ENCODE measurements at regions not wholly inside any gene's neighbourhood (a gene's known extent, or its start where the extent isn't known, plus 50 kb on each side); places are given as distances from the start of the nearest gene placed in this dataset.
"Not testable (repeated sequence)": the region's sequence is repeated elsewhere in the genome, so short reads cannot be mapped to it uniquely, and the experiment has no call there.

DNA sequence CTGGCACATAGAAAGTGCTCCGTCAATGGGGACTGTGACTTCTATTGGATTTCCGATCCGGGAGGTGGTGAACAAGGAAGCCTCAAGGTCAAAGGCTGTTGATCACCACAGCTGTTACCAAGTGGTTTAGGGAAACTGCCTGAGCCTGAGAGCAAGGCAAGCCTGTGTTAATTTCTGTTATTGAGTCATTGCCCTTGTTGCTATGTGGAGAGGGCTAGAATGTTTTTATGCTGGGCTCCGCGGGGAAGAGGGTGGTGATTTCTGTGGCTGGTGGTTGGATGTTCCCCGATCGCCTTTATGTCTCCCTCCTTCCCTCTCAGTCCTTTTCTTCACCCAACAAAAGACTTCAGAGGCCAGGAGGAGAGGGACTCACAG, 108.5 kb upstream of the ALX4 start:
- H3K36me3 ChIP-seq (ENCODE audit: insufficient read depth, low read length): no peaks in the 10 kb centered on the region
- H3K27ac ChIP-seq (ENCODE audit: low read depth, low read length): no peak overlapping the region
- H3K27me3 ChIP-seq (ENCODE audit: insufficient read depth, low read length): no peaks in the 10 kb centered on the region
- H3K4me3 ChIP-seq (ENCODE audit: low read length): no peak overlapping the region
- no peaks in the 10 kb centered on the region for H3K9me3 ChIP-seq (ENCODE audit: insufficient read depth, low read depth, low read length)
- 94% methylated on average over 3 of the region's 7 CpGs for WGBS
- no peak overlapping the region for H3K9ac ChIP-seq (ENCODE audit: low read depth, low read length)
- no peaks in the 10 kb centered on the region for H3K4me1 ChIP-seq (ENCODE audit: insufficient read depth, low read length)

DNA sequence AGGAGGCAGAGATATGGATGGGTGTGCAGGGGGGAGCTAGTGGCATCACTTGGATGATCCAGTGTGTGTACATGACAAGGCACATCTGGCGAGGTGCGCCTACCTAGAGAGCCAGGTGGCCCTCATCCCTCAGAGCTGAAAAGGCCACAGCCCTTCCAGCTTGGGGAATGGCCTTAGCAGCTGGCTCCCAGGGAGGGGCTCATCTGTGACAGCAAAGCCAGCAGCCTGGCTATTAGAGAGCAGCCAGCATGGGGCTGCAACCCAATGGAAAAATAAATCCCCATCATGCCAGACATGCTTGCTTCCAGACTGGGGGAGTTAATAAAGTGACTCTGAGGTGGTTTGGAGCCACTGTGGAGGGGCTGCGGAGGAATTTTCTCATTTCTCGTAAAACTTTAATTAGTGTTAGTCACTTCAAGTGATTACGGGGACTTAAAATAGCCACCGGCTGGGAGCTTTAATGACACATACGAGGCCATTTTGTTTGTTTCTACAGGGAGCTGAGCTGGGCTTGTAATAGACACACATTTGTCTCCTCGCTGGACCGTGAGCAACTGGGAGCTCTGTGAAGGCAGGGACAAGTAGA, 111.2 kb upstream of the ALX4 start:
- Histone ChIP-seq H3K9me3 (ENCODE audit: insufficient read depth, low read depth, low read length) (no peaks in the 10 kb centered on the region), H3K4me1 (ENCODE audit: insufficient read depth, low read length) (no peaks in the 10 kb centered on the region), H3K36me3 (ENCODE audit: insufficient read depth, low read length) (no peaks in the 10 kb centered on the region), H3K9ac (ENCODE audit: low read depth, low read length) (no peak overlapping the region), H3K27ac (ENCODE audit: low read depth, low read length) (no peak overlapping the region), H3K4me3 (ENCODE audit: low read length) (no peak overlapping the region), H3K27me3 (ENCODE audit: insufficient read depth, low read length) (no peaks in the 10 kb centered on the region)
- WGBS: 89% methylated on average over 9 of the region's 9 CpGs

DNA sequence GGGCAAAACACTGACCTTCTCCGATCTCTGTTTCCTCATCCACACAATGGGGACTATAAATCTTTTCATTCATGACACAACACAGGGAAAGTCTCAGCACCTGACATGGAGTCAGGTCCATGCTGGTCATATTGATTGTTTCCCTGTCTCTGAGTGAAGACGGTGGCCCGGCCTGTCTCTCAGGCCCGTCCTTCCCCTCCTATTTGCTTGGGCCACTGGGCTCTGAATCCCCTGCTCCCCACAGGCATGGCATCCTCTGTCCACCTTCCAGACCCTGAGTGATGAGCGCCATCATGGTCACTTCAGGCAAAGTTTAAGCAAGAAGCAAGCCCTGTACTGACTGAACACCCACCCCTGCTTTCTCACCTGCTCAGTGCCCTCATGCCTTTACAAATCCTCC, 113.3 kb upstream of the ALX4 start:
- Histone ChIP-seq H3K27ac (ENCODE audit: low read depth, low read length) (no peak overlapping the region), H3K9me3 (ENCODE audit: insufficient read depth, low read depth, low read length) (no peaks in the 10 kb centered on the region), H3K4me3 (ENCODE audit: low read length) (no peak overlapping the region), H3K36me3 (ENCODE audit: insufficient read depth, low read length) (no peaks in the 10 kb centered on the region), H3K9ac (ENCODE audit: low read depth, low read length) (no peak overlapping the region), H3K27me3 (ENCODE audit: insufficient read depth, low read length) (no peaks in the 10 kb centered on the region; the same call in 1 of the 2 replicates), H3K4me1 (ENCODE audit: insufficient read depth, low read length) (no peaks in the 10 kb centered on the region)
- 88% methylated on average over 5 of the region's 5 CpGs for WGBS

DNA sequence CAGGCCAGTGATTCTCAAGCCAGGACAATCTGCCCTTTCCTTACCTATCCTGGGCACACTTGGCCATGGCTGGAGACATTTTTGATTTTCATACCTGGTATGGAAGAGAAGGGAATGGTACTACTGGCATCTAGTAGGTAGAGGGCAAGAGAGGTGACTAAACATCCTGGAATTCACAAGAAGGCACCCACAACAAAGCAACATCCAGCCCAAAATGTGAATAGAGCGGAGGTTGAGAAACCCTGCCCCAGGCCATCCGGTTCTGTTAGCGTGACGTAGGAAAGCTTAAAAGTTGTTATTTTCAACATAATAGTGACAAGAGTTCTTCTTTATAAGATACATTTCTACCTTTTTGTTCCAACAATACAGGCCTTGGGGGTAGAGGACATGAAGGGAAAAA, 114.9 kb upstream of the ALX4 start:
- Histone ChIP-seq H3K9ac (ENCODE audit: low read depth, low read length) (no peak overlapping the region), H3K36me3 (ENCODE audit: insufficient read depth, low read length) (no peaks in the 10 kb centered on the region), H3K4me3 (ENCODE audit: low read length) (no peak overlapping the region), H3K27me3 (ENCODE audit: insufficient read depth, low read length) (no peaks in the 10 kb centered on the region; the same call in 1 of the 2 replicates), H3K4me1 (ENCODE audit: insufficient read depth, low read length) (no peaks in the 10 kb centered on the region), H3K9me3 (ENCODE audit: insufficient read depth, low read depth, low read length) (no peaks in the 10 kb centered on the region), H3K27ac (ENCODE audit: low read depth, low read length) (no peak overlapping the region)
- 87% methylated on average over 3 of the region's 4 CpGs for WGBS

DNA sequence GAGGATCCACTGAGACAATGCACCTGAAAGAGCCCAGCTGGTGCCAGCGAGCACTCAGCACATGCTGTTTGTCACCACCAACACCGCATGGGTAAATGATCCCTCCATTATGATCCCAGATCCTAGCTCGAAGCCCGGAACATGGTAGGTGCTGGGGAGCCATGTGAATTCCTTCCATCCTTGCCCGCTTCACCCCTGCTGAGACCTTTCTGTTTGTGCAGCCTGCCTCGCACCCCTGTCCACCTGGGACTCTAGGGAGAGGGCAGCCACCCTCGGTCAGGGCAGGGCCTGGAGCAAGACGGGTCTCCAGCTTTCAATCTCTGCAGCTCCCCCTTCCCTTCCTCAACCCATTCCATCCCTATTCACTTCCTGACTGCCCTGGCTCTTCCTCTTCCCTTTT, 116.2 kb upstream of the ALX4 start:
- H3K4me3 ChIP-seq (ENCODE audit: low read length): no peak overlapping the region
- H3K27ac ChIP-seq (ENCODE audit: low read depth, low read length): no peak overlapping the region
- 82% methylated on average over 8 of the region's 8 CpGs for WGBS
- H3K9ac ChIP-seq (ENCODE audit: low read depth, low read length): no peak overlapping the region
- no peaks in the 10 kb centered on the region for H3K36me3 ChIP-seq (ENCODE audit: insufficient read depth, low read length)
- H3K4me1 ChIP-seq (ENCODE audit: insufficient read depth, low read length): no peaks in the 10 kb centered on the region
- no peaks in the 10 kb centered on the region; the same call in 1 of the 2 replicates for H3K27me3 ChIP-seq (ENCODE audit: insufficient read depth, low read length)
- no peaks in the 10 kb centered on the region for H3K9me3 ChIP-seq (ENCODE audit: insufficient read depth, low read depth, low read length)

DNA sequence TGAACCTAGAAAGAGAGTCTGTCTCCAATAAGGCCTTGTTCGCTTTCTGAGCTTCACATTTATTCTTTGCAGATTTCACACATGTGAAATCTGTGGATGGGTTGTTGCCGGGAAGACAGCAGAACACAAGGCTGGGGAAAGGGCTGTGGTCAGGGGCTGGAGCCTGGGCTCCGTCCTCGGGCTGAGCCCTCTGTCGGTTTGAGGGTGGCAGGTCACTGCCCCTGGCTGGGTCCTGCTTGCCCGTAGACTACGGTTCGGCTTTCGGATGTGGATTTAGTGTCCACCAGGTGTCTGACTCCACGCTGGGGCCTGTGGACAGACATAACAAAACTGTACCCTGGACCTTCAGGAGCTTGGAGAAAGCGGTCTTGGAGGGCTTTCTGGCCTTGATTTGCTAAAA, 117.0 kb upstream of the ALX4 start:
- Histone ChIP-seq H3K27me3 (ENCODE audit: insufficient read depth, low read length) (no peaks in the 10 kb centered on the region; the same call in 1 of the 2 replicates), H3K27ac (ENCODE audit: low read depth, low read length) (no peak overlapping the region), H3K36me3 (ENCODE audit: insufficient read depth, low read length) (no peaks in the 10 kb centered on the region), H3K9ac (ENCODE audit: low read depth, low read length) (no peak overlapping the region), H3K4me3 (ENCODE audit: low read length) (no peak overlapping the region), H3K4me1 (ENCODE audit: insufficient read depth, low read length) (no peaks in the 10 kb centered on the region), H3K9me3 (ENCODE audit: insufficient read depth, low read depth, low read length) (no peaks in the 10 kb centered on the region)
- 96% methylated on average over 11 of the region's 11 CpGs for WGBS

DNA sequence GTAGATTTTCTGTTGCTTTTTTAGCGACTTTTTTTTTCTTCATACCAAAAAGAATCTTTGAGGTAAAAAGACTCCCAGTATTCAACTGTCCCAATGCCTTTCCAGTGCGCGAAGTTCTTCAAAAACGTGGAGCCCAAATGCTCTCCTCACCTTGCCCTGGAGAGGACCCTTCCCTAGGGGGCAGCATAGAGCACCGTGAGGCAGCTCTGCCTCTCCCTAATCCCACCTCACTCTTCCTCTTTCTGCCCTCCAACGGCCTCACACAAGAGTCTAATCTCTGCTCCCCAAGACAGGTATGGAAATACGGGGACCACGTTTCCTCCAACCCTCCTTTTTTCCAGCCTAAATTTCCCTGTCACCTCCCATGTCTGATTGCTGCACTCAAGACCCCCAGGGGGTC, 117.5 kb upstream of the ALX4 start:
- no peak overlapping the region for H3K9ac ChIP-seq (ENCODE audit: low read depth, low read length)

DNA sequence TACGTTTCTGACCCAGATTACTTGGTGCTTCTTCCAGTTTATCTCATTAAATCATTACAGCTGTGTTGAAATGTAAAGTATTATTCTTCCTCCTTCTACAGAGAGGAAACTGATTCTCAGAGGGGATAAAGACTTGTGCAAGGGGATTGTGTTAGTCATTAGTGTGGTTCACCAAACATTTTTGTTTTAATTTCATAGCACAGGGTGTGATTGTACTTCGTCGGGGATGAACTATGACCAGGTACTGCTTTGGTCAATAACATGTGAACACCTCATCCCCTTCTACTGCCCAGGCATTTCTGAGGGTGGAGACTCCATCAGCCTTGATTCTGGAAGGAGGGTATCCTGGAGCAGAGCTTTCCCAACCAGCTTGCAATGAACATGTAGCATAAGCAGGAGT, 120.2 kb upstream of the ALX4 start:
- H3K4me3 ChIP-seq (ENCODE audit: low read length): no peak overlapping the region
- no peaks in the 10 kb centered on the region for H3K9me3 ChIP-seq (ENCODE audit: insufficient read depth, low read depth, low read length)
- 63% methylated on average over 3 of the region's 3 CpGs for WGBS
- no peak overlapping the region for H3K27ac ChIP-seq (ENCODE audit: low read depth, low read length)
- H3K27me3 ChIP-seq (ENCODE audit: insufficient read depth, low read length): no peaks in the 10 kb centered on the region; the same call in 1 of the 2 replicates
- no peaks in the 10 kb centered on the region for H3K4me1 ChIP-seq (ENCODE audit: insufficient read depth, low read length)
- no peaks in the 10 kb centered on the region for H3K36me3 ChIP-seq (ENCODE audit: insufficient read depth, low read length)
- H3K9ac ChIP-seq (ENCODE audit: low read depth, low read length): no peak overlapping the region

More for the DNA sequence above, 117.5 kb upstream of the ALX4 start:
- Histone ChIP-seq H3K4me3 (ENCODE audit: low read length) (no peak overlapping the region), H3K27me3 (ENCODE audit: insufficient read depth, low read length) (no peaks in the 10 kb centered on the region; the same call in 1 of the 2 replicates), H3K36me3 (ENCODE audit: insufficient read depth, low read length) (no peaks in the 10 kb centered on the region), H3K4me1 (ENCODE audit: insufficient read depth, low read length) (no peaks in the 10 kb centered on the region), H3K9me3 (ENCODE audit: insufficient read depth, low read depth, low read length) (no peaks in the 10 kb centered on the region), H3K27ac (ENCODE audit: low read depth, low read length) (no peak overlapping the region)
- 81% methylated on average over 8 of the region's 8 CpGs for WGBS

DNA sequence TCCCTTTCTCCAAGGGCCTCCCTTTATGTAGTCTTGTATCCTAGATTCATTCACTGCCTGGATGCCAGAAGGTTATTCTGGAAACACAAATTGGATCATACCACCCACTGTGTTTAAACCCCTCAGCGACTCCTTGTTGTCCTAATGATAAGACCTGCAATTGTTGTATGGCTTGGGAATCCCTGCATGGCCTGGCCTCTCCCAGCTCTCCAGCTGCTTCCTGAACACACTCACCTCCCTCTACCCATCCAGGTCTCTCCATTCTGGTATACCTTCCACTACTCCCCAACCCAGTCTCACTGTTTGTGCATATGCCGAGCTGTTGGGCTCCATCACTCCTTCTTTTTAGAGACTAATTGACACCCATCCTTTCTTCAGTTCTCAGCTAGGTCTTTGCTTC, 124.3 kb upstream of the ALX4 start:
- H3K27ac ChIP-seq (ENCODE audit: low read depth, low read length): no peak overlapping the region
- no peak overlapping the region for H3K9ac ChIP-seq (ENCODE audit: low read depth, low read length)
- 84% methylated on average over 2 of the region's 2 CpGs for WGBS
- no peaks in the 10 kb centered on the region for H3K9me3 ChIP-seq (ENCODE audit: insufficient read depth, low read depth, low read length)
- no peaks in the 10 kb centered on the region for H3K36me3 ChIP-seq (ENCODE audit: insufficient read depth, low read length)
- no peak overlapping the region for H3K4me3 ChIP-seq (ENCODE audit: low read length)
- no peaks in the 10 kb centered on the region for H3K4me1 ChIP-seq (ENCODE audit: insufficient read depth, low read length)
- H3K27me3 ChIP-seq (ENCODE audit: insufficient read depth, low read length): no peaks in the 10 kb centered on the region

DNA sequence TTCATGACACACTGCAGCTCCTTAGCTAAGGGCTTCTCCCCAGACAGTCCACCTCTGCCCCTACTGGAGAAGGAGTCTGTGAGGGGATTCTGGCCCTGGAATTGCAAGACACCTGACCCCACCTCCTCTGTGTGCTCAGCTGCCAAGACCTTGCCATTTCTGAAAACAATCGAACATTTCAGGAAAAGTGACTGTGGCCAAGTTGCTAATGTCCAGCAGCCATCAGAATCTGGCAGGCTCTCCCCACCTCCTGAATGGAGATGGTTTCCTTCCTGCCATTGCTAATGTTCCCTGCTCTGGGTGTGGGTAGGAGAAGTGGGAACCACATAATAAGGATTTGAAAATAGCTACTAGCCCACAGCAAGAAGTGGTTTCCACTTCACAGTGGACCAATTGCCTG, 127.2 kb upstream of the ALX4 start:
- 90% methylated on average over 1 of the region's 1 CpG for WGBS
- no peak overlapping the region for H3K4me3 ChIP-seq (ENCODE audit: low read length)
- no peak overlapping the region for H3K9ac ChIP-seq (ENCODE audit: low read depth, low read length)
- no peak overlapping the region for H3K27ac ChIP-seq (ENCODE audit: low read depth, low read length)
- no peaks in the 10 kb centered on the region for H3K4me1 ChIP-seq (ENCODE audit: insufficient read depth, low read length)
- no peaks in the 10 kb centered on the region for H3K27me3 ChIP-seq (ENCODE audit: insufficient read depth, low read length)
- no peaks in the 10 kb centered on the region for H3K9me3 ChIP-seq (ENCODE audit: insufficient read depth, low read depth, low read length)
- H3K36me3 ChIP-seq (ENCODE audit: insufficient read depth, low read length): no peaks in the 10 kb centered on the region

DNA sequence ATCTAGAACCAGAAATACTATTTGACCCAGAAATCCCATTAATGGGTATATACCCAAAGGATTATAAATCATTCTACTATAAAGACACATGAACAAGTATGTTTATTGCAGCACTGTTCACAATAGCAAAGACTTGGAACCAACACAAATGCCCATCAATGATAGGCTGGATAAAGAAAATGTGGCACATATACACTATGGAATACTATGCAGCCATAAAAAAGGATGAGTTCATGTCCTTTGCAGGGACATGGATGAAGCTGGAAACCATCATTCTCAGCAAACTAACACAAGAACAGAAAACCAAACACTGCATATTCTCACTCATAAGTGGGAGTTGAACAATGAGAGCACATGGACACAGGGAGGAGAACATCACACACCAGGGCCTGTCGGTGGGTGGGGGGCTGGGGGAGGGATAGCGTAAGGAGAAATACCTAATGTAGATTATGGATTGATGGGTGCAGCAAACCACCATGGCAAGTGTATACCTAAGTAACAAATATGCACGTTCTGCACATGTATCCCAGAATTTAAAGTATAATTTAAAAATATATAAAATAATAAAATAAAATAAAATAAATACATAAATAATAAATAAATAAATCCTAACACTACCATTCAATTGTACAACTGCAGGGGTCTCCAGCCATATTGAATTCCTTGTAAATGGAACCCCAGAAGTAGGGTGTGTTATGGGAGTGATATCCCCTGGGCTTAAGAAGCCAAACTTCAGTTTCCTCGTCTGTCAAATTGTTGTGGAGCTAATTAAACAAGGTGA, 122.4 kb upstream of the CD82 start:
- not testable (repeated sequence) for H3K36me3 ChIP-seq (ENCODE audit: insufficient read depth, low read length); H3K27me3 ChIP-seq (ENCODE audit: insufficient read depth, low read length); H3K27ac ChIP-seq (ENCODE audit: low read depth, low read length); H3K9me3 ChIP-seq (ENCODE audit: insufficient read depth, low read depth, low read length); H3K9ac ChIP-seq (ENCODE audit: low read depth, low read length); H3K4me3 ChIP-seq (ENCODE audit: low read length)
- peaks cover 10% of the 10 kb centered on the region; the same call in 1 of the 2 replicates for H3K4me1 ChIP-seq (ENCODE audit: insufficient read depth, low read length)
- WGBS: 87% methylated on average over 3 of the region's 4 CpGs
